ENCODE measurements at regions not wholly inside any gene's neighbourhood (a gene's known extent, or its start where the extent isn't known, plus 50 kb on each side); places are given as distances from the start of the nearest gene placed in this dataset.

DNA sequence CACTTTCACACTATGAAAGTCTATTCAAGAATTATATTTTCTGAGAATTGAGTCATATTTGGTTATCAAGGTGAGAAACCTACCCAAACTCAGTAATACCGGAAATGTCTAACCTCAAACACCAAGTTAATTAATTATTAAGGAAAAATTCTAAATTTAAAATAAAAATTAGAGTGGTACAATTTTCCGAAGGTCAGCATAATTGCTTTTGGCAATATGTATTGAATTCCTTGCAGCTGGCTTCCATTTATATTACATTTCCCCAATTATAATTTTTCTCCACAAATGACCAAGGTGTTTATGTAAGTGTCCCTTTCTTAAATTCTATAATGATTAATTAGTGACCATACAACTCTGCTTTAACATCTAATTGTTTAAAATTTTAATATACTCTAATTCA, 316.0 kb upstream of the IRAK1BP1 start:
- TF ChIP-seq, protein P1, sequence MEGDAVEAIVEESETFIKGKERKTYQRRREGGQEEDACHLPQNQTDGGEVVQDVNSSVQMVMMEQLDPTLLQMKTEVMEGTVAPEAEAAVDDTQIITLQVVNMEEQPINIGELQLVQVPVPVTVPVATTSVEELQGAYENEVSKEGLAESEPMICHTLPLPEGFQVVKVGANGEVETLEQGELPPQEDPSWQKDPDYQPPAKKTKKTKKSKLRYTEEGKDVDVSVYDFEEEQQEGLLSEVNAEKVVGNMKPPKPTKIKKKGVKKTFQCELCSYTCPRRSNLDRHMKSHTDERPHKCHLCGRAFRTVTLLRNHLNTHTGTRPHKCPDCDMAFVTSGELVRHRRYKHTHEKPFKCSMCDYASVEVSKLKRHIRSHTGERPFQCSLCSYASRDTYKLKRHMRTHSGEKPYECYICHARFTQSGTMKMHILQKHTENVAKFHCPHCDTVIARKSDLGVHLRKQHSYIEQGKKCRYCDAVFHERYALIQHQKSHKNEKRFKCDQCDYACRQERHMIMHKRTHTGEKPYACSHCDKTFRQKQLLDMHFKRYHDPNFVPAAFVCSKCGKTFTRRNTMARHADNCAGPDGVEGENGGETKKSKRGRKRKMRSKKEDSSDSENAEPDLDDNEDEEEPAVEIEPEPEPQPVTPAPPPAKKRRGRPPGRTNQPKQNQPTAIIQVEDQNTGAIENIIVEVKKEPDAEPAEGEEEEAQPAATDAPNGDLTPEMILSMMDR (conservative IDR thresholded peaks at IDR 0.05): no peak
- no peak for TF ChIP-seq EZH2 (IDR thresholded peaks at IDR 0.05; ENCODE audit: low read depth)
- no peaks in the 10 kb centered on the region for H3K9me3 ChIP-seq (ENCODE audit: insufficient read depth, low read depth)
- H4K20me1 ChIP-seq (ENCODE audit: insufficient read depth): no peaks in the 10 kb centered on the region
- no peaks in the 10 kb centered on the region for H3K79me2 ChIP-seq (ENCODE audit: low read depth)
- no peak overlapping the region for H3K4me3 ChIP-seq
- intact Hi-C loops (cut with micrococcal nuclease; ENCODE audit: unreplicated experiment): no loop called here
- CTCF ChIA-PET: no interaction called here
- H3K36me3 ChIP-seq (ENCODE audit: low read depth): no peaks in the 10 kb centered on the region
- H3K4me1 ChIP-seq (replicated peaks; ENCODE audit: insufficient read depth): no peaks in the 10 kb centered on the region
- POLR2A ChIA-PET (ENCODE audit: unreplicated experiment): no interaction called here
- H2AFZ ChIP-seq: no peak overlapping the region
- H3F3A ChIP-seq (ENCODE audit: insufficient read depth, low read depth): no peaks in the 10 kb centered on the region
- no peaks in the 10 kb centered on the region for H3K27me3 ChIP-seq (ENCODE audit: insufficient read depth, low read depth)
- no peak overlapping the region for H3K4me2 ChIP-seq
- H3K9me2 ChIP-seq (ENCODE audit: insufficient read depth): no peaks in the 10 kb centered on the region
- DNase-seq: no peak
- BruUV-seq (replicated peaks): no TSS peak
- no peak overlapping the region for H3K27ac ChIP-seq

DNA sequence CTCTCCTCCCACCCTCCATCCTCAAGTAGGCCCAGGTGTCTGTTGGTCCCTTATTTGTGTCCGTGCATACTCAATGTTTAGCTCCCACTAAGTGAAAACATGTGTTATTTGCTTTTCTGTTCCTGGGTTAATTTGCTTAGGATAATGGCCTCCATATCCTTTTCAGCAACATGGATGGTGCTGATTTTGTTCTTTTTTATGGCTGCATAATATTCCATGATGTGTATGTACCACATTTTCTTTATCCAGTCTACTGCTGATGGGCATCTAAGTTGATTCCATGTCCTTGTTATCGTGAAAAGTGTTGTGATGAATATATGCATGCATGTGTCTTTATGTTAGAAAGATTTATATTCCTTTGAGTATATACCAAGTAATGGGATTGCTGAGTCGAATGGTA, 314.9 kb upstream of the IRAK1BP1 start:
- BruUV-seq (replicated peaks): no TSS peak
- H3K36me3 ChIP-seq (ENCODE audit: low read depth): no peaks in the 10 kb centered on the region
- DNase-seq: no peak
- no peaks in the 10 kb centered on the region for H3K79me2 ChIP-seq (ENCODE audit: low read depth)
- no peaks in the 10 kb centered on the region for H3K9me2 ChIP-seq (ENCODE audit: insufficient read depth)
- no peak overlapping the region for H2AFZ ChIP-seq
- POLR2A ChIA-PET (ENCODE audit: unreplicated experiment): no interaction called here
- H3K27ac ChIP-seq: no peak overlapping the region
- CTCF ChIA-PET: no interaction called here
- no peaks in the 10 kb centered on the region for H3F3A ChIP-seq (ENCODE audit: insufficient read depth, low read depth)
- no peak overlapping the region for H3K4me3 ChIP-seq
- no peaks in the 10 kb centered on the region for H3K9me3 ChIP-seq (ENCODE audit: insufficient read depth, low read depth)
- intact Hi-C loops (cut with micrococcal nuclease; ENCODE audit: unreplicated experiment): no loop called here
- TF ChIP-seq, protein P1 (conservative IDR thresholded peaks at IDR 0.05): no peak
- no peak for TF ChIP-seq EZH2 (IDR thresholded peaks at IDR 0.05; ENCODE audit: low read depth)
- no peaks in the 10 kb centered on the region for H3K27me3 ChIP-seq (ENCODE audit: insufficient read depth, low read depth)
- no peaks in the 10 kb centered on the region for H3K4me1 ChIP-seq (replicated peaks; ENCODE audit: insufficient read depth)
- H4K20me1 ChIP-seq (ENCODE audit: insufficient read depth): no peaks in the 10 kb centered on the region
- no peak overlapping the region for H3K4me2 ChIP-seq

DNA sequence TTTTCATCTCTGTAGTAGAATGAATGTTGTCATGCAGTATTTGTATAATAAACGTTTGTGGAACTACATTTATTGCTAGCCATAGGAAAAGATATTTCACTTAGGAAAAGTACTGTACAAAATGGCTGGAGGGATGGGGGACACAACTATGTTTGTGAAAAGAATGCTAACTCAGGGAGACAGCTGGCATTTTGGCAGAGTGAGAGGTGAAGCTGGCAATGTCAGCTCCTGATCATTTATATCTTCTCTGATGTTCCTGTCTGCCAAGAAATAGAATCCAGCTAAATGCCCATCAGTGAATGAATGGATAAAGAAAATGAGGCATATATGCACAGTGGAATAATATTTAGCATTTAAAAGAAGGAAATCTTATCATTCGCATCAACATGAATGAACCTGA, 313.0 kb upstream of the IRAK1BP1 start:
- CTCF ChIA-PET: no interaction called here
- no TSS peak for BruUV-seq (replicated peaks)
- Histone ChIP-seq H3K9me2 (ENCODE audit: insufficient read depth) (no peaks in the 10 kb centered on the region), H3K9me3 (ENCODE audit: insufficient read depth, low read depth) (no peaks in the 10 kb centered on the region), H4K20me1 (ENCODE audit: insufficient read depth) (no peaks in the 10 kb centered on the region), H3K4me3 (no peak overlapping the region), H3F3A (ENCODE audit: insufficient read depth, low read depth) (no peaks in the 10 kb centered on the region), H3K4me1 (replicated peaks; ENCODE audit: insufficient read depth) (no peaks in the 10 kb centered on the region), H3K79me2 (ENCODE audit: low read depth) (no peaks in the 10 kb centered on the region), H3K27ac (no peak overlapping the region), H2AFZ (no peak overlapping the region), H3K27me3 (ENCODE audit: insufficient read depth, low read depth) (no peaks in the 10 kb centered on the region), H3K4me2 (no peak overlapping the region), H3K36me3 (ENCODE audit: low read depth) (no peaks in the 10 kb centered on the region)
- POLR2A ChIA-PET (ENCODE audit: unreplicated experiment): no interaction called here
- no peak for DNase-seq
- no peak for TF ChIP-seq EZH2 (IDR thresholded peaks at IDR 0.05; ENCODE audit: low read depth)
- TF ChIP-seq, protein P1 (conservative IDR thresholded peaks at IDR 0.05): no peak
- intact Hi-C loops (cut with micrococcal nuclease; ENCODE audit: unreplicated experiment): no loop called here

Data from PC-9 (cell line).